GM21825 (cell line): ENCODE measurements at regions not wholly inside any gene's neighbourhood (a gene's known extent, or its start where the extent isn't known, plus 50 kb on each side); places are given as distances from the start of the nearest gene placed in this dataset.

Experiments used
- ATAC-seq: cut with Tn5 transposase; IDR thresholded peaks from one replicate; pipeline ENCODE4 v1.9.1; 2021; ENCODE audit warnings: mild to moderate bottlenecking, moderate library complexity; ENCODE audit not compliant: unreplicated experiment

DNA sequence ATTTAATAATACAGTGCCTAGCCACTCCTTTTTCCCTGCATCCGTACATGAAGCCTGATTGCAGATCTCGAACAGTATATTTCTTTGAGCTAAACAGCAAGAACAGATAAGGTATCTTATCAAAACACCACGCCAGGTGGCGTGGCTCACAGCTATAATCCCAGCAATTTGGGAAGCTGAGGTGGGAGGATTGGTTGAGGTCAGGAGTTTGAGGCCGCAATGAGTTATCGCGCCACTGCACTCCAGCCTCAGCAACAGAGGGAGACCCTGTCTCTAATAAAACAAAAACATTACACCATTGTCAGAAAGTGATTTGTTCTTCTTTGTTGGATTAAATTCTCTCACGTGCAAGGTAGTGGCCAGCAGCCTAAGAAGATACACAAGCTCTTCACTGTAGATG, 291.2 kb upstream of the DMRT1 start:
- no peak for ATAC-seq

DNA sequence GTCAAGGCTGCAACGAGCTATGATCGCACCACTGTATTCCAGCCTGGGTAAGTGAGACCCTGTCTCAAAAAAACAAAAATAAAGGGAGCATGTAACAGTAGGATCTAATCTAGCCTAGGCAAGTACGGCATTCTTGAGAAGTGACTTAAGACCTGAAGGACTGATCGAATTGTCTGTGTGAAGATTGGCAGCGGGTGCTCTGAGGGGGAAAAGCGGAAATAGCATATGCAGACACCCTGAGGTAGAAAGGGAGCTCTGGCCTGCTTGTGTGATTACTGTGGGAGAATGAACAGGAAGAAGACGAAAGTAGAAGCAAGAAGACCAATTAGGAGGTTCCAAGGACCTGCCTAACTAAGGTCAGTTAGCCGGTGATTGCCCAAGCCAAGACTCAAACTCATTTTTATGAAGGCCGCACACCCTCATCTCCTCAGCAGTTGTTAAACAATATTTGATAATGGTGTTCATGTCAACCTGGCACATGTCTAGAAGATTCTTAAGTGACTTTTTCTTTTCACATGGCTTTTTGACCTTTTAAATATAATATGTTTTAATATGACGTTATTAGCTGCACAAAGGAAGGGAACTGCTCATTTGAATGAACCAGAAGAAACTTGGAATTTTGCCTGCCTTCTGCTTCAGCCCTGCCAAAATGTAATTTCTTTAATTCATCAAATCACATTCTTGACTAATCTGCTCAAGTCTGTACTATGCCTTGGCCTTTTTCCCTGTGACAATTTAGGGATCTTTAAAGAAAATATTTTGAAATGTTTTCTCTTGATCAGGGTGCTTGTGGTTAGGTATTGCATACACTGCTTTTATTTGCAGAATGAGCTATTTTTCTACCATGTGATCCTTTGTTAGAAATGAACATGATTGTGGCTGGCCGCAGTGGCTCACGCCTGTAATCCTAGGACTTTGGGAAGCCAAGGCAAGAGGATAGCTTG, 289.2 kb upstream of the DMRT1 start:
- no peak for ATAC-seq

DNA sequence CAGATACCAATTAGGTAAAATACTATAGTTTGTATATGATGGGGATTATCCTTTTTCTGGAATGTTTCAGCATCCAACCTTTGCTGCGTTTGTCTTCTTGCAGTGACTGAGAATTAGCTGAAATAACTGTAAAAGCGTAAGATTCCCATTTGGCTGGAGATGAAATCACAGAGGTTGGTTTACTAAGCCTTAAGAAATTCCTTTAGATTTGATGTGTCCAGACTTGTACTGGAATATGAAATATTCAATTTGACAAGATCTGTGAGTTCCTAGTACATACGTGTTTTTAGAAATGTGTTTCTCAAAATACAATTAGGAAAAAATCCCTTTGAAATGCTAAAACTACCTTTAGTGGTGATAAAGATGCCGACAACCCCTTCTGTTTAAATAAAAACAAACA, 286.0 kb upstream of the DMRT1 start:
- no peak for ATAC-seq

DNA sequence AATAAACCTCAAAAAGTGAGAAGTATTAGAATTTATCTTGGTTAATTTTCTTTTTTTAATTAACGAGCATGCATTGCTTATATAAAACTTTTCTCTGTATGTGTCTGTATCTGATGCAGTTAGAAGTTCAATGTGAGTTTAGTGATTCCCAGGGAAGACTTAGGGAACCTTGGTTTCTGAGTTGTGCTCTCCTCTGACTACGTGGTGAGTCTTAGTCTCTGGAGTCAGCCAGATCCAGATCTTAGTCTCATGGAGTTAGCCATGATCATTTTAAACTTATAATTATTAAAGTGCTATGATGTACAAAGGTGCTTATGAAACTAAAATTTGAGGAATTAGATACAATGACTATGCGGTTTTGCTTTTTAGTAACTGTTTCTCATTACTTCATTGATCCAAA, 285.3 kb upstream of the DMRT1 start:
- no peak for ATAC-seq

DNA sequence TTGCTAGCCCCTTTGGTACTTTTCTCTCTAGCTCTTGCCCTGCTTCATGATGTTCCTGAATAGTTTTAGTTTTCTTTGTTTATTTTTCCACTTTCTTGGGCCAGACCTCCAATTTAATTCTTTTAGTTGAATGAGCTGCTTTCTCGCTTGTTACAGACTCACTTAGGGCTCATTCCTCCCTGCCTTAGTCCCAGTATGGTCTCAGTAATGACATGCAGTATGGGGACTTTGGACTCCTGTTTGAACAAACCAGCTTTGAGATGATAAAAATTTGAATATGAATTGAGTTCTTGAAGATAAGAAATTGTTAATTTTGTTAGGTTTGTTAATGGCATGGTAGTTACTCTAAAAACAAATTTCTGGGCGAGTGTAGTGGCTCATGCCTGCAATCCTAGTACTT, 284.8 kb upstream of the DMRT1 start:
- no peak for ATAC-seq

DNA sequence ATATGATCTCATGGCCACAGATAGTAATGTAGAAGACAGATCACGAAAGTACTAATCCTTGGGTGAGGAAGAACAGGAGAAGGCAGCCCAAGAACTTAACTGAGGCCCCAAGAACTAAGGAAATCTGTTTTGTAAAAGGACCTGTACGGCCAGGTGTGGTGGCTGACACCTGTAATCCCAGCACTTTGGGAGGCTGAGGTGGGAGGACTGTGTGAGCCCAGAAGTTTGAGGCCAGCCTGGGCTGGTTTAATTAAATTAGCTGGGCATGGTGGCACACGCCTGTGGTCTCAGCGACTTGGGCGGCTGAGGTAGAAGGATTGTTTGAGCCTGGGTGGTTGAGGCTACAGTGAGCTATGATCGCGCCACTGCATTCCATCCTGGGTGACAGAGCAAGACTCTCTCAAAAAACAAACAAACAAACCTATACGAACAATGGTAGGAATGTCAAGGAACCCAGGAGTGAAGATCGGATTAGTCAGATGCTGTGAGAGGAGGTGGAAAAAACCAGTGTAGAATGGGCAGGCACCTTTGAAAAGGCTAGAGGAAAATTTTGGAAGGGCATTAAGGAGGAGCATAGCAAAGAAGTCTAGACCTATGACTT, 283.8 kb upstream of the DMRT1 start:
- ATAC-seq = no peak

DNA sequence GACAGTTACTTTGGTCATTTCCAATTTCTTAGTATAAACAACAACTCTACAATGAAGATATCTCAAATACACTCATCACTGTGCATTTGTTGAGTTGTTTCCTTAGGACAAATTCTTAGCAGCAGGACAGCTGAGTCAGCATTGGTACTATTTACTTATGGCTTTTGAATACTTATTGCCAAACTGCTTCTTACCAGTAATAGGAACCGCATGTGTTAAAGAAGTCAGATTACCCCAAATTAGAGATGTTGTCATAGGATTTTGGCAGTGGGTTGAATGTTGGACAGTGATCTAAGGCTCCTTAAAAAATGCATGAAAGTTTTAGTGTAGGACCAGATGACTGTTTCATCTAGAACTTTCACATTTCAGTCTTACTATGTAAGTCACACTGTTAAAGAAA, 280.1 kb upstream of the DMRT1 start:
- no peak for ATAC-seq

DNA sequence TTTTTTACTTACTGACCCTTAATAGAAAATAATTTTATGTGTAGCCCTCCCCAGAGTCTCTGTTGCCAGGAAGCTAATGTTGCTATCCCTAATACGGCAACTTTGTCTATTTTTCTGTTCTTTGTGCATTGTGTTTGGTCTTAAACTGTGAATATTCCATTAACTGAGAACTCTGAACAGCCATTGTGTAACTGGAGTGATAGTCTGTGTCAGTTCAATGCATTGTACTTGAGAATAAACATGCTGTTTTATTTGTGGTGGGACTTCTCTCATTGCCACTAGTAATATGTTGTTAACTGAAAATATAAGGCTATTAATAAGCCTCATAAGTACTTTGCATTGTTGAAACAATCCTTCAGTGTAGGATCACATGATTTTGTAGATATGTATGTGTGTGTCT, 278.3 kb upstream of the DMRT1 start:
- no peak for ATAC-seq

DNA sequence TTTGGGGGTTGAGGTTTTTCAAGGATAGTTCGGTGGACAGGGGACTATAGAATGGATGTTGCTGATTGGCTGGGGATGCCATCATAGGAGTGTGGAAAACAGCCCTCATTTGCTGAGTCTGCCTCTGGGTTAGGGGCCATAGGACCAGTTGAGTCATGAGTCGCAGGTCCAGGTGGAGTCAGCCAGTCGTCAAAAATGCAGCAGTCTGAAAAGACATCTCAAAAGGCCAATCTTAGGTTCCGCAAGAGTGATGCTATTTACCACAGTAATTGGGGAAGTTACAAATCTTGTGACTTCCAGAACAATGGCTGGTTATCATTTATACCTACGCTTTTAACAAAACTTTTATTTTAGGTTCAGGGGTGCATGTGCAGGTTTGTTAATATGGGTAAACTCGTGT, 276.0 kb upstream of the DMRT1 start:
- no peak for ATAC-seq

DNA sequence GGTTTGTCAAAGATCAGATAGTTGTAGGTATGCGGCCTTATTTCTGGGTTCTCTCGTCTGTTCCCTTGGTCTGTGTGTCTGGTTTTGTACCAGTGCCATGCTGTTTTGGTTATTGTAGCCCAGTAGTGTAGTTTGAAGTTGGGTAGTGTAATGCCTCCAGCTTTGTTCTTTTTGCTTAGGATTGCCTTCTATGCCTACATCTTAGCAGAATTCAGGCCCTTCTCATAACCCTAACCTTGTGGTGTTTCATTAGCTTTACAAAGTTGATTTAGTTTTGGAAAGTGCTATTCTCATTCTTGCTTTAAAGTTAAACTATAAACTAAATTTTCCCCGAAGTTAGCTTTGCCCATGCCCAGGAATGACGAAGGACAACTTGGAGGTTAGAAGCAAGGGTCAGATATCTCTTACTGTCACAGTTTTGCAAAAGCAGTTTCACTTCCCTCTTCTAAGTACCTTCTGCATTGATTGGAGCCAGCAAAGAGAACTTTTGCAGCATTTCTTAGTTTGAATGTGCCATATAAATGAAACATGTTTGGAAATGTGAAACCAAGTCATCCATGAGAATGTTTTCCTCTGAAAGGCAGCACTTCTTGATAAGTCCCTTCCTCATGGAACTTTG, 274.3 kb upstream of the DMRT1 start:
- peak; percentile 96 for ATAC-seq

DNA sequence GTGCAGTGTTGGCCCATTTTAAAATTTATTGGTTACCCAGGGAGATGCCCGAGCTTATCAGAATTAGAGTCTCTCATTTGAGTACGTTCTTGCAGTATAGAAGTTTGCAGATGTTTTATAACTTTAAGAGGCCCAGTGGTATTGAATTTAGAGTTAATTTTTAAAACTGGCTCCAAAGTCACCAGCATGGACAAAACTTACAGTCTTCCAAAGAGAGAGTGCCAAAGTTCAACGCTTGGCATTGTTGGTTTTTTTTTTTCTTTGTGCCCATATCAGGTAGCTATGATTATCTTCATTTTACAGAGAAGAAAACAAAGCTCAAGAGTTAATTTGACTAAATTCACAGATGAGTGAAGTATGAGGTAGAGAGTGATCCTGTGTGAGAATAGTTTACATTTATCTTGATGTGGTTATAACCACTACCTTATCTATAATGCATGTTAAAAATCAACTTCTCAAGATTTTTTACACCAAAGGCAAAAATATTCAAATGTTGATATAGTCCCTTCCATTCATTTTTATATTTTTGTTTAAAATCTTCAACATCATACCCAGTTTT, 273.7 kb upstream of the DMRT1 start:
- ATAC-seq = no peak

DNA sequence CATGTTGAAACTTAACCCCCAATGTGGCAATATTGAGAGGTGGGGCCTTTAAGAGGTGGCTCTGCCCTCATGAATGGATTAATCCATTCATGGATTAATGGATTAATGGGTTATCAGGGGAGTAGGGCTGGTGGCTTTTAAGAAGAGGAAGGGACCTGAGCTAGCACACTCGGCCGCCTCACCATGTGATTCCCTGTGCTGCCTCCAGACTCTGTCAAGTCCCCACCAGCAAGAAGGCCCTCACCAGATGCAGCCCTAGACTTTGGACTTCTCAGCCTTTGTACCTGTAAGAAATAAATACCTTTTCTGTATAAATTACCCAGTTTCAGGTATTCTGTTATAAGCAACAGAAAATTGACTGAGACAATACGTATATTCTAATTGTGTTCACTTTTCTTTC, 272.2 kb upstream of the DMRT1 start:
- ATAC-seq = no peak

DNA sequence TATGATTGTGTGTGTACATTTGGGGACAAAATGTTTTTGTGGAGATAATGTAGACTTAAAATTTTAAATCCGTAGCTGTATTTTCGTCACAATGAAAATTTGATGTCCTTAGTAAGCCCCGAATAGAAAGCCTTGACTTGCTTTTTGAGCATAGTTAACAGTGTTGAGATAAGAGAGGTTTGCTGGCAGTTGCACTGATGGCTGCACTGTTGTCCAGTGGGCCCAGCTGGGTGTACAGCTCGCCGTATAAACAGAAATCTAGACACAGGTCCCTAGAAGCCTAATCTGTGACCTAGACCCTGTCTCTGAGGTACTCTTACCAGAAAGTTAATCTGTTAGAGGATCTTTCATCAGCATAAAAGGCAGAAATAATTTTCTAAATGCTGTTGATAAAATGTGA, 271.3 kb upstream of the DMRT1 start:
- no peak for ATAC-seq

DNA sequence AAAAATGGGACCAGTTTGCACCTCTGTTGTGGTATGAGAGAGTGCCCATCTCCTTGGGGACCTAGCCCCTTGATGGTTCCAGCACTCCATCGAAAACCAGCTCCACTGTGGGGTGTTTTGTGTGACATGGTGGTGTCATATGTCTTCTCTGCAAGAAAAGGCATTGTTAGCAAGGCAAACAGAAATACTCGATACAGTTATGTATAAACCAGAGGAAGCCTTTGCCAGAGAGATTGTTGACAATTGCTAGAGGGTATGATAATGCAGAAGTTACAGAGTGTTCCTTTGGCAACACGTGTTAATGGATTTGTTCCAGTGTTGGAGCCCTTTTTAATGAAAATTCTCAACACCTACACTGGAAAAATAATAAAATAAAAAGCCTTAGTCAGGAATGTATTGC, 270.4 kb upstream of the DMRT1 start:
- no peak for ATAC-seq

DNA sequence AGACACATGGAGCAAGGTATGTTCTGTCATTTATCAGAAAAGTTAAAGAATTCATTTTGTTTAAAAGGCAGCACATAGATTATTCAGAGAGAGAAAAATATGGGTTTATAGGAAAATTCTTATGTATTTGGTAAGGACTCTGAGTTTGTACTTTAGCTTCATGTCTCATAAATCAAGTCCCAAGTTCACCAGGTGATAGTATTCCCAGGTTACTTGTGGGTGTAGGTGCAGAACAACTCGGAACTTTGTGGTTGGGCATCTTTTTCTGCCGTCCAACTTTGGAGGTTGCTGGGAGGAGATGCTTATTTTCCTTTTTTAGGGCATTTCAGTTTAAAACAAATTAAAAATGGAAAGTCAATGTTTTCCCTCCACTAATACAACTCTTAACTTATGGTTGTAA, 269.8 kb upstream of the DMRT1 start:
- no peak for ATAC-seq

DNA sequence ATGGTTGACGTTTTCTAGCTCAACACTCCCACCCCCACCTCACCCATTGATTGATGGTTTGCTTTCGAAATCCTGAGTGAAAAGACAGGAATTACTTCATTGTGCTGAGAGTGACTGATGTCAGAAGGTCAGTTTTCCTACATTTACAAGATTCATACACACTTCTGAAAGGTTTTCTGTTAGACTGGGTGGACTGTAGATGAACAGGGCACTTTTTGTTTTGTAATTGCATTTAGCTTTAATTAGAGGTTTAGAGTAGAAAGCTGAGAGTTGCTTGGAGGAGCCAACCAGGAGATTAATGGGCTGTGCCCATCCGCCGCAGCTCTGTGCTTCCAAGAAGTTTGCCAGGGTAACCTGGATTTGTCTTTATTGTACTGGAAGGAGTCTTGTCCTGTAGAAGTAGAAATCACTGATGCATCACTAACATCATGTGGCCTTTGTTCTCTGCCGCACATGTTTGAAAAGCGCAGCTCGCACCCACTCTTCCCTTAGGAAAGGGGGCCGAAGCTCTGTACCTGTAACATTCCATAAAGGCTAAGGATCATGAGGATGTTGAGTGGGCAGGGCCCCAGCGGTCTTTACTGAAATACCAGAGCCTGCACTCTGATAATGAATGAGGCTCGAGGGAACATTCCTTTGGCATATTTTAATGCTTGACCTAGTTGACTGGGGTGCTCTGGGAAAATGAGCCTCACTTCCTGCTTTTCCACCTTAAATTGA, 267.6 kb upstream of the DMRT1 start:
- no peak for ATAC-seq

DNA sequence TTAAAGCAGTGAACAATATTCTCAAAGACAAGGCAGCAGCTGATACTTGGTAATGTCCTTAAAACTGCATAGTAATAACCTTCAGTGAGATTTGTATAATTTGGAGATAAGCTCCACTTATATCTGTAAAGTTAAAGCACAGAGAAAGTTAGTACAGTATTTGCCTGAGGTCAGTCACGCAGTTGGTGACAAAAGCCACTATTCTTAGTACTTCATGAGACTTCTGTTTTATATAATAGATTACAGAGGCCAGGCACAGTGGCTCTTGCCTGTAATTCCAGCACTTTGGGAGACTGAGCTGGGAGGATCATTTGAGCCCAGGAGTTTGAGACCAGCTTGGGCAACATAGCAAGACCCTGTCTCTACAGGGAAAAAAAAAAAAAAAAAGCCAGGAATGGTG, 266.4 kb upstream of the DMRT1 start:
- no peak for ATAC-seq

DNA sequence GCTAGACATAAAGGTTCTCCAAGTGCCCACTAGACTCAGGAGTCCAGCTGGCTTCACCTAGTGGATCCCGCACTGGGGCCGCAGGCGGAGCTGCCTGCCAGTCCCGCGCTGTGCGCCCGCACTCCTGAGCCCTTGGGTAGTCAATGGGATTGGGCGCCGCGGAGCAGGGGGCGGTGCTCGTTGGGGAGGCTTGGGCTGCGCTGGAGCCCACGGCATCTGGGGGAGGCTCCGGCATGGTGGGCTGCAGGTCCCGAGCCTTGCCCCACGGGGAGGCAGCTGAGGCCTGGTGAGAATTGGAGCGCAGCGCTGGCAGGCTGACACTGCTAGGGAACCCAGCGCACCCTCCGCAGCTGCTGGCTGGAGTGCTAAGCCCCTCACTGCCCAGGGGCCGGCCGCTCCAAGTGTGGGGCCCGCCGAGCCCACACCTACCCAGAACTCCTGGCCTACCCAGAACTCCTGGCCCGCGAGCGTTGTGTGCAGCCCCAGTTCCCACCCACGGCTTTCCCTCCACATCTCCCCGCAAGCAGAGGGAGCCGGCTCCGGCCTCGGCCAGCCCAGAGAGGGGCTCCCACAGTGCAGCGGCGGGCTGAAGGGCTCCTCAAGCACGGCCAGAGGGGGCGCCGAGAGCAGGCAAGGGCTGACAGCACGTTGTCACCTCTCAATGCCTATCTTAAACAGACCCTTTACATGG, 260.7 kb upstream of the DMRT1 start:
- no peak for ATAC-seq

DNA sequence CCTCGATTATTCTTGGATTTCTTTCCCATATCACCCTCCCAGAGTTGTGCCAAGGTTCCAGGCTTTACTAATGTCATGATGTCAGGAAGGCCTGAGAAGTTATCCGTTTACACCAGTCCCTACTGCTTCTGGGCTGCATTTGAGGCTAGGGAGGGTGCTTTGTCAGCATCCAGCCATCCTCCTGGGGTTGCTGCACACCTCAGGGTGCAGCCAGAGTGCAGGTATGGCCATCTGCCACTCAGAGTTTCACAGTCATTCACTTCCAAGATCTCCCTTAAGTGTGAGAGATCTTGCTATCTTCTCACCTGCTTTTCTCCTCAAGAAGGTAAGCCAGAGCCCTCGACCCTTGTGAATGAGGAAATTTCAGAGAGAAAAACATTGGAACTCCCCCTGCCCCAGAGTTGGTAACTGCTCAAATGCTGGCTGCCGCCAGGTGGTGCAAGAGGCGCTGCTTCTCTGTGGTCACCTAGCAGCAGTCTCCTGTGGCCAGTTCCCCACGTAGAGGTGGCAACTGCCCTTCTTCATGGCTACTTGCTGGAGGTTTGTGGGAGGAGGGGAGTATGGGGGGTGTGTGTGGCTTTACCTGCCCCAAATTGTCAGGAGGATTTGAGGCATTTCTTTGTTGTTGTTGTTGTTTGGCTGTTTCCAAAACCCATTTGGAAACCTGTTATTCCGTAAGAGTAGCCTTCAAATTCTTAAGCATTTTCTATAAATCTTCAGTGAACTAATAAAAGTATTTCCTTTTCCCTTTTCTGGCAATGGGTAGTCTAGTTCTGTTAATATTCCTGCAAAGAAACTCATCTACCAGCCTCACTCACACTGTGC, 259.6 kb upstream of the DMRT1 start:
- ATAC-seq = no peak

DNA sequence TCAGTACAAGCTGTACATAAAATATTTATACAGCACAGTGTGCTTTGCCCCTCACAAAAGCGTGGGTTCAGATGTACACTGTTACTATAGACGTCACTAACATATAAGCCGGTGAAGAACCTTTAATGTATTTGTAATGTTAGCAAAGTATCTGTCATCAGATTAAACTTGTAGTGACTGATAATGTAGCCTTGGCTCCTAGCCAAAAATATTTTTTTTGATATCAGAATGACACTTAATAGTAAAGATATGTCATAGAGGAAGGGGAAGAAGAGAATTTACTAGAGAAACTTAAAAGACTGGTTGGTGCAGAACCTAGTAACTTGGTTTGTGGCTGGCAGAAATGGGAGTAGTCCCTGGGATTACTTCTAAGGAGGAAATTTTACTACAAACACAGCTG, 258.7 kb upstream of the DMRT1 start:
- no peak for ATAC-seq
